MG63 (cell line): ENCODE measurements at regions not wholly inside any gene's neighbourhood (a gene's known extent, or its start where the extent isn't known, plus 50 kb on each side); places are given as distances from the start of the nearest gene placed in this dataset.
A peak's percentile ranks its signal among the peaks of the same experiment; 100 is the strongest.
"Not testable (repeated sequence)": the region's sequence is repeated elsewhere in the genome, so short reads cannot be mapped to it uniquely, and the experiment has no call there.

Experiments
- DNase-seq: peaks from one replicate; pipeline ENCODE4 v3.0.0-alpha.2; 2020
- H3K27me3 ChIP-seq: fragments of 250-450 bp; sonication (Bioruptor Pico); 2 replicates; pipeline ENCODE4 v1.5.1; 2020; ENCODE audit warnings: mild to moderate bottlenecking, moderate library complexity
- H3K36me3 ChIP-seq: fragments of 250-450 bp; sonication (Bioruptor Pico); 2 replicates; pipeline ENCODE4 v1.5.1; 2020; ENCODE audit warnings: mild to moderate bottlenecking, moderate library complexity
- H3K4me3 ChIP-seq: fragments of 250-450 bp; sonication (Bioruptor Pico); 2 replicates; pipeline ENCODE4 v1.5.1; 2020; ENCODE audit warnings: mild to moderate bottlenecking, moderate library complexity
- H3K9me3 ChIP-seq: fragments of 250-450 bp; sonication (Bioruptor Pico); 2 replicates; pipeline ENCODE4 v1.5.1; 2020; ENCODE audit warnings: mild to moderate bottlenecking, moderate library complexity

DNA sequence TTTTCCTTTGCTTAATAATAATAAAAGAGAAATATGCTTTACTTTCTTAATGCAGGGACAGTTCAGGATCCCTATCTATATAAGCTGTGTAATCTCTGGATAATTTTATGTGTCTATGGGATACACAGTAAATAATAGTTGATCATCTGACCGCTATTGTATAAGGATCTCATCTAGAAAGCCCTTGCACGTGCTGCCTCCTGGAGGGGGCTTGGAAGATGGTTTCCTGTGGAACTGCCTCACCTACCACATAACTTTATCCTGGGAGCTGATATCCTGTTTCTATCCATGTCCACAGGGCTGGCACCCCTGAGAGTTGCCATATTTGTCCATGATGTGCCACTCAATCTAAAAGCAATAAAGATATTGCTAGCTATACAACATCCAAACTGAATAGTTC lies 139.3 kb upstream of the FRMPD4 start:
- Histone ChIP-seq H3K27me3 (no peaks in the 10 kb centered on the region), H3K4me3 (no peak overlapping the region), H3K9me3 (no peaks in the 10 kb centered on the region), H3K36me3 (no peaks in the 10 kb centered on the region)
- no peak for DNase-seq

DNA sequence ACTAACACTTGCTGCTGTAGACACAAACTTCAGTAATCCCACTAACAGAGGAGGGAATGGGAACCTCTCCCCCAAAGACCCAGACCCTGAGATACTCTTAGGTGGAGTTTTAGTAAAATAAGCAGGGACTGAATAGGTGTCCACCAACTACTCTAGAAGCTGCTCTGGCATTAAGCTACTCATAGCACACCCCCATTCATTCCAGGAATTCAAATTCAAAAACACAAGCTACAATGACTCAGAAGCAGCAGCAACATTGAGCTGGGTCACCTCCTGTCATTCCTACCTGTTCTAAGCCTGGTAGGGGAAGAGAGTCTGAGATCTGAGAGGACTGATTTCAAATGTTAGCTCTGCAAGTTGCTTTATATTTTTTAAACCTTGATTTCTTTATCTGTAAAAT lies 135.4 kb upstream of the FRMPD4 start:
- H3K9me3 ChIP-seq = no peaks in the 10 kb centered on the region
- H3K4me3 ChIP-seq = no peak overlapping the region
- no peaks in the 10 kb centered on the region for H3K27me3 ChIP-seq
- no peaks in the 10 kb centered on the region for H3K36me3 ChIP-seq
- no peak for DNase-seq

DNA sequence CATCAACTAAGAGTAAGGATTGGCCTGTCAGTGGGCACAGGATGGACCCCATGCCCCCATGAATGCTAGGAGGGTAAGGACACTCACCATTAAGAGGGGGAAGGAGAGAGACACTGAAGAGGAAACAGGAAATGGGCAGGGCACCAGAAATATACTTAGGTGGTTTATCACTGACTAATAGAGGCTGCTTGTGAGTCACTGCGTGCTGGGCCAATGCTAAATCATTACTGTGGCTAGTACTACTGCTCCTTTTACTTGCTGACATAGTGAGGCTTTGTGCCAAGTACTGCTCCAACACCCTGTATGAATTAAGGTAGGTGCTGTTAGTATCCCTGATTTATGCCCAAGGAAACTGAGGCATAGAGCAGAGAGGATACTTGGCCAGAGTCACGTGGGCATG lies 130.4 kb upstream of the FRMPD4 start:
- DNase-seq = peak; percentile 86
- Histone ChIP-seq H3K9me3 (no peaks in the 10 kb centered on the region), H3K4me3 (no peak overlapping the region), H3K36me3 (no peaks in the 10 kb centered on the region), H3K27me3 (no peaks in the 10 kb centered on the region)

DNA sequence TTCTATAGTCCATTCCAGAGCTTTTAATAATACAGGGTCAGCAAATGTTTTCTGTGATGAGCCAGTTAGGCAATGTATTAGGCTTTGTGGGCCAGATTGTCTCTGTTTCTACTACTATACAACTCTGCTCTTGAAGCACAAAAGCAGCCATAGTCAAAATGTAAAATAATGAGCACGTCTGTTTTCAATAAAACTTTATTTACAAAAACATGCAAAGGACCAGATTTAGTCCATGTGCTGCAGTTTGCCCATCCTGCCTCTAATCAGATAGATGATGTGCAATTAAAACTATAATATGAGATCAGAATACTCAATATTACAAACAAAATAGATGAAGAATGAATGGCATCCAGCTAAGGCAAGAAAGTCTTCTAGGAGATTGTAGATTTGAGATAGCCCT lies 127.8 kb upstream of the FRMPD4 start:
- H3K36me3 ChIP-seq = no peaks in the 10 kb centered on the region
- no peaks in the 10 kb centered on the region for H3K27me3 ChIP-seq
- H3K9me3 ChIP-seq = no peaks in the 10 kb centered on the region
- no peak for DNase-seq
- no peak overlapping the region for H3K4me3 ChIP-seq

DNA sequence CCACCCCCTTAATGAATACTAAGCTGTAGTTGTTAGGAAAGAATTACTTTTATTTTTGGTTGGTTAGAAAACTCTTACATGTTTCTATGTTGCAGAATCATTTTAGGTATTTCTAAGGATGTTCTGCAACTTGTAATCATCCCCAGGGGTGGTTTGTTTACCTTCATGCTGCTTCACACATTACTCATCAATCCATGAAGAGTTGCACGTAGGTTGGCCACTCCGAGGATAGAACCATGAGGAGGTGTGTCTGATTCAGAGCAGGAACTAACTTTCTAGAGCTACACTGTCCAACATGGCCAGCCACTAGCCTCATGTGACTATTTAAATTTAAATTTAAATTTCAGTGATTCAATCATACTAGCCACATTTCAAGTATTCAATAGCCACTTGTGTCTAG lies 127.2 kb upstream of the FRMPD4 start:
- no peaks in the 10 kb centered on the region for H3K9me3 ChIP-seq
- H3K36me3 ChIP-seq = no peaks in the 10 kb centered on the region
- no peaks in the 10 kb centered on the region for H3K27me3 ChIP-seq
- DNase-seq = peak; percentile 3
- no peak overlapping the region for H3K4me3 ChIP-seq

DNA sequence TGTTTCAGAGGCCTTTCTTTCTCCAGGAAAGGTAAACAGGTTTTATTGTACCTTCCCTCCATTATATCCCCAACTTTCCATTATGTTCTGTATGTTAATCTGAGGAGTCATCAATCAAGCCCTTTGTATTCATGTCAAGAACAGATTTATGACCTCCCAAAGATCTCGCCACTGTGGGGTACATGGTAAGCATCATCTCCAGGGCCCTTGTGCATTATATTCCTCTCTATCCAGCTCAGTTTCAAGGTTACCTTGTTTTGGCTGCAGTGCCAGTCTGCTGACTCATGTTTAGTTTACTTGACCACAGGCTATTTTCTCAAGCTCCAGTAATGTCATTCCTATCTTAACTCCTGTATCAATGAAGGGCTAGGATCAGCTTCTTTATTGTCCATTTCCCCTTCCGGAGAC lies 125.1 kb upstream of the FRMPD4 start:
- H3K9me3 ChIP-seq = no peaks in the 10 kb centered on the region
- no peak overlapping the region for H3K4me3 ChIP-seq
- H3K36me3 ChIP-seq = no peaks in the 10 kb centered on the region
- H3K27me3 ChIP-seq = no peaks in the 10 kb centered on the region
- DNase-seq = peak; percentile 43

DNA sequence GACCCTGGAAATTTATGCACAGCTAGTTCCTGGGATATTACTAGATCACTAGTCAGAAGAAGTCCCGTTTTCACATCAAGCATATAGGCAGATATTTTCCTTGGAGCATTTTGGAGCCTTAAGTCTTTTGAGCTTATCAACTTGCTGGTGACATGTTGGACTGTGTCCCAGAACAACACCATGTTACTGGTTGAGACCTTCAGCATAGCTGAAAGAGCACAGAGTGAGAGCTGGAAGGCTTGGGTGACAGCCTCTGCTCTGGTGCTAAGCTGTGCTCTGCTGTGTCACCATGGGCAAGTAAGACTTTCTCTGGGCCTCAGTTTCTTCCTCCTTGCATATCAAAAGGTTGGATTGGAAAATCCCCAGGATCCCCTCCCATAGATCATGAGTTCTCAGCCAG lies 116.6 kb upstream of the FRMPD4 start:
- DNase-seq = no peak

DNA sequence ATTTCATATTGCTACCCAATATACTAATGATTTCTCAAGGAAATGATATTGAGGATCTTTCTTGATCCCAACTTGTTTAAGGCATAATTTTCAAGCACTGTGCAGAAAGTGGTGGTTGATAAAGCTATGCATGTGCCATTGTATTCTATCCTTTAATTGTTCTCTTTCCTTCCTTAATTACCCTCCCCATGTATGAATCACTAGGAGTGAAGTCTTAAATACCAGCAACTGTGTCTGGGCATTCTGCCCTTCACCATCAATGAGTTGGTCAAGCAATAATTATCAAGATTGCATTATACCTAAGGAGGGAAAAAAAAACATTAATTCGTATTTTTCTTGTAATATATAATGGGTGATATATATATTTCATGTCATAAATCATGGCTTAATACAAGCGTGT lies 111.8 kb upstream of the FRMPD4 start:
- H3K9me3 ChIP-seq = no peaks in the 10 kb centered on the region
- H3K27me3 ChIP-seq = no peaks in the 10 kb centered on the region
- no peak overlapping the region for H3K4me3 ChIP-seq
- no peaks in the 10 kb centered on the region for H3K36me3 ChIP-seq
- DNase-seq = no peak

More for the DNA sequence above, 116.6 kb upstream of the FRMPD4 start:
- Histone ChIP-seq H3K4me3 (no peak overlapping the region), H3K27me3 (no peaks in the 10 kb centered on the region), H3K36me3 (no peaks in the 10 kb centered on the region), H3K9me3 (no peaks in the 10 kb centered on the region)

DNA sequence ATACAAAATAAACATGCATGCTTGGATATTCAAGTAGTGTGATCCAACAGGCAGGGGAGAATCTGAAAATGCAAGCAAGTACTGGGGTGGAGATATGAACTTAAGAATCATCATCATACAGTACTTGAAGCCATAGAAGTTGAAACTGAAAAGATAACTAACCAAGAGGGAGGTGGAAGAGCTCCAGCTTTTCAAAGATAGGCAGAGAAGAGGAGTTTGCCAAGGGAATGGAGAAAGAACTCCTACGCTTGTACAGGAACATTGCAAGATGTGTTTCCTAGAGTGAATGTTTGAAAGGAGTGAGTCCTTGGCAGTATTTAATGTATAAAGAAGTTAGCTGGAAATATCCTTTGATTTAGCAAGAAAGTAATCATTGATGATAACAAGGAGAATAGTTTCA lies 106.2 kb upstream of the FRMPD4 start:
- no peak for DNase-seq
- Histone ChIP-seq H3K27me3 (no peaks in the 10 kb centered on the region), H3K9me3 (no peaks in the 10 kb centered on the region), H3K36me3 (no peaks in the 10 kb centered on the region), H3K4me3 (no peak overlapping the region)

DNA sequence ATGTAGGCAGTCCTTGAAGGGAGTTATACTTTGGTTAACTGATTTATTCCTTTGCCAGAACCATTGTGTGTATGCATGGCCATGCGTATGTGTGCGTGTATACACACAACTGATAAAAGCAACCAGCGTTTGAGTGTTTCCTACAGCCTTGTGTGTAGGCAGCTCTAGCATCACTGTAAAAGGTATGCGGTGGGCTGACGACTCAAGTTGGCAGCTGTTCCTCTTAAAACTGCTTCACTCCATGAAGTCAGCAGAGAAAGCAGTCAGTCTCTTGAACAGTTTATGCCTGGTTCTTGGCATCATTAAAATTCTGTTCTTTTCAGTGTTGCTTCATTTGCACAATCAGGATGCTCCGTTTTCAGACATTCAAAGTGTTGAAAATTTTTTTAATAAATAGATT lies 103.5 kb upstream of the FRMPD4 start:
- Histone ChIP-seq H3K9me3 (no peaks in the 10 kb centered on the region), H3K27me3 (no peaks in the 10 kb centered on the region), H3K36me3 (no peaks in the 10 kb centered on the region), H3K4me3 (no peak overlapping the region)
- no peak for DNase-seq

DNA sequence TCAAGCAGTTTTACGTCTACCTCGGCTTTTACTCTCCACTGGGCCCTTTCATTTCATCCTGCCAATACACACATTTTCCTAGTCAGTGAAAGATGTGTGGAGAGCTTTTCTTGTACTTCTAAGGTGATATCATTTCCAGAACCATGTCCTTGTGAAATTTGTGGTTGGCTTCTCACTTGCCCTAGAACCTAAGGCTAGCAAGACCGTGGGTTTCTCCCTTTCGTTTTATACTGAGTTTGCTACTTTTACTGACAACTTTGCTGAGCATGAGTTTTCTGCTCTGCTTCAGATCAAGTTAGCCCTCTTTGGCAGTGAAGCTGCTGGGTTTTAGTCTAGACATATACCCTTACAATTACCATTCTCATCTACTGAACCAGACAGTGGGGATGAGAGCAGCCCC lies 95.7 kb upstream of the FRMPD4 start:
- H3K4me3 ChIP-seq = no peak overlapping the region
- no peak for DNase-seq
- no peaks in the 10 kb centered on the region for H3K36me3 ChIP-seq
- H3K27me3 ChIP-seq = no peaks in the 10 kb centered on the region
- no peaks in the 10 kb centered on the region for H3K9me3 ChIP-seq

DNA sequence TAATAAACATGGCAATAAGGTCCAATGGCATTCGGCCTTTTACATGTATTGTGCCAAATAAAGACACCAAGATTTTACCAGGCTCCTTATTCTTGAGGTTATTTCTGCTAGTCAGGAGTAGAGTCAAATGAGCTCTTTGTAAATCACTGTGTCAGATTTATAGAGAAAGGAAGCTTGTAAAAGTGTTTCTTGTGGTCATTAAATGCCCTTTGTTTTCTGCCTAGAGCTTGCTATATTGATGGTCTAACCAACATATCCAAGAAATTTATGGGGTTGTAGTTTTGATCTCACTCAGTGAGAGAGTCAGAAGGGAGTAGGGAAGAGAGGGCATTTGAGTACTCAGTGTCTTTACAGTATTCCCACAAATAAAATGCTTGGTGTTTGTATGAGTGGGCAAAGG lies 86.2 kb upstream of the FRMPD4 start:
- H3K4me3 ChIP-seq = no peak overlapping the region
- no peak for DNase-seq
- H3K9me3 ChIP-seq = no peaks in the 10 kb centered on the region
- no peaks in the 10 kb centered on the region for H3K36me3 ChIP-seq
- no peaks in the 10 kb centered on the region for H3K27me3 ChIP-seq

DNA sequence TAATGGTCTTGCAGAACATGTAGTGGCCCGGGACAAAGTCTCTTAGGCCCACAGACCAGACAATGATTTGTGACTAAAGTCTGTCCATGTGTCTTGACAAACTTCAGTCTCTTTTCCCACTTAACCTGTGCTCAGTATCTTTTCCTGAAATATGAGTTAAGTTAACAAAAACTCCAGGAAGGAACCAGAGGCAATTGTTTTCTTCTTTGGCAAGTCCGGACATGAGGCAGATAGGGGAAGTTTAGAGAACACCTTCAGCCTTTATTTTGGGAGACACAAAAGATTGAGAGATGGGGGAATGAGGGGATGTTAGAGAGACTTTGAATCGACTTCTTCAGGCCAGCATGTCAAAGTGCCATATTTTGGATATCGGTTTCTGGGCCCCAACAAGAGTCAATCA lies 80.2 kb upstream of the FRMPD4 start:
- no peak for DNase-seq
- H3K27me3 ChIP-seq = no peaks in the 10 kb centered on the region
- H3K9me3 ChIP-seq = no peaks in the 10 kb centered on the region
- H3K4me3 ChIP-seq = no peak overlapping the region
- no peaks in the 10 kb centered on the region for H3K36me3 ChIP-seq

DNA sequence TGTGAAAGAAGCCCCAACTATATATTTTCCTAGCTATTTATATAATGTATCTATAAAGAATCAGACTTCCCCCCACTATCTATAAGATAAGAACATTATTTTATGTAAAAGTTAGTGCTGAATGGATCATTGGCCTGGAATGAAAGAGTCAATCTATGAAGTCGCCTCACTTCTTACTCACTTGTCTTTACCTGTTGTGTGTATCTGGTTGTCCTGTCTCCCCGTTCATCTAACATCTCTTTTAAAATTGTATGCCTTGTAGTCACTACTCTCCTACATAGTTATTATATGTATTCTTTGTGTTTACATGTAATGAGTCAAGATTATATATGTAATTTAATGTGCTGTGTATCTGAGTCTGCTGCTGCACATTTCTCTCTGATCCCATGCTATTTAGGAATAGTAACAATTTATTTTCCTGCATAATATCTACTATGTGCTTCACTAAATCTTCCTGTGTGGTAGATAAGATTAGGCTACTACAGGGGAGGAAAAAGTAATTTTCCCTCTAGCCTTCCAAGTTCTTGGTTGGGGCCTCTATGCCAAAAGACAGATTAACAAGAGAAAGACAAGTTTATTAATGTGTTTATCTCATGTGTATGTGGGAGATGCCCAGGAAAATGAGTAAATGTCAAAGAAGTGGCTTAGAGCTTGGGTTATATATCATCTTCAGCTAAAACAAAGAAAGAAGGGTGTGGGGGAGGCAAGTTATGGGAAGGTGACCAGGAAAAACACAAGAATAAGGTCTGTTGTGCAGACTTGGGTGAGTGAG lies 77.6 kb upstream of the FRMPD4 start:
- no peak for DNase-seq
- Histone ChIP-seq H3K9me3 (no peaks in the 10 kb centered on the region), H3K36me3 (no peaks in the 10 kb centered on the region), H3K4me3 (no peak overlapping the region), H3K27me3 (no peaks in the 10 kb centered on the region)

DNA sequence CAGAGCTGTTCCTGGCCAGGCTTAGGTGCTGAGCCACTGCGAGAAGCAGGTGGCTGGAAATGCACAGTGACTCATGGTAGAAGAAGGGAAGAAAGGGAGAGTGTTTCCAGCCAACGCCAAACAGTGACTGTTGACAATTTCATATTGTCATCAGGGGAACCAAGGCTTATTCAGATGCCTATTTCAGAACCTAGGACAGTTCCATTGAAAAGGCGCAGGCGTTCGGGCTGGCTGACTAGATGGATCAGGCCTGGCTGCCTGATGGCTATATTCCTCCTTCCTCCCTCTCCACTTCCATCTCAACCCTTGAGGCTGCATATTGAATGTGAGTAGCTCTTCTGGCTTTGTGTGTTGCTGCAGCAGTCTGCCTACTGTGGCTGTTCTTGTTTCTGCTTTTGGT lies 73.0 kb upstream of the FRMPD4 start:
- peak; percentile 2 for DNase-seq
- Histone ChIP-seq H3K4me3 (no peak overlapping the region), H3K36me3 (no peaks in the 10 kb centered on the region), H3K27me3 (no peaks in the 10 kb centered on the region), H3K9me3 (no peaks in the 10 kb centered on the region)

DNA sequence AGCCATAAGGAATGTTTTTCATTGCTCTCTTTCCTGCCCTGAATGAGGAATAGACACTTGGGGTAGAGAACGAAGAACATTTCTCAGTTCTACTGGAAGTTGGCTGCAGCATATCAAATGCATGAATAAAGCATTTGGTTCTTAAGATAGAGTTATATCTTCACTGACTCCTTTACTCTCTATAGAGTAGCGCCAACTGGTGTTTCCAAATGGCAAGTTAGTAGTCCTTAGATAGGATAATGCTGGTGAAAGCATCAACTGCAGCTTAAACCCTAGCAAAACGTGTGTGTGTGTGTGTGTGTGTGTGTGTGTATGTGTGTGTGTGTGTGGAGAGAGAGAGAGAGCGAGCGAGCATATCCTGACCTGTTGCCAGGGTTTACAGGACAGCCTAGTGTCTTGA lies 62.2 kb upstream of the FRMPD4 start:
- no peaks in the 10 kb centered on the region for H3K36me3 ChIP-seq
- no peak for DNase-seq
- no peaks in the 10 kb centered on the region for H3K9me3 ChIP-seq
- H3K27me3 ChIP-seq = no peaks in the 10 kb centered on the region
- H3K4me3 ChIP-seq = no peak overlapping the region

DNA sequence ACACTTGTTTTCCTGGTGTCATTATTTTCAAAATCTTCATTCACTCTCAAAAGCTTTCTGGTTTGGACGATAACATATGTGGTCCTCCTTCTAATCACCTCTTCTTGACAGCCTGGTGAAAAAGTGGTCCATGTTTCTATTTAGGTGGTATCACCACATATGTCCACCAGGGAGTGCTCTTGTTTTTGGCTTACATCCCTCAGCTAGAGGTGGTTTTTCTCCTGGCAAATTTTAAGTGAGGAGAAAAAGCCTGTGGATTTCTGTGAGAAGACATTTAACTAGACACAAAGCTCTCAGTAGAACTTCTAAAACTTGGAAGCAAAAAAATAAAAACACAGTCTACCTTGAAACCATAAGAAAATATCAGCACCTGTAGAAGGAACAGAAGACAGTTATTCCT lies 58.0 kb upstream of the FRMPD4 start:
- no peaks in the 10 kb centered on the region for H3K36me3 ChIP-seq
- H3K9me3 ChIP-seq = no peaks in the 10 kb centered on the region
- no peak for DNase-seq
- H3K4me3 ChIP-seq = no peak overlapping the region
- no peaks in the 10 kb centered on the region for H3K27me3 ChIP-seq

DNA sequence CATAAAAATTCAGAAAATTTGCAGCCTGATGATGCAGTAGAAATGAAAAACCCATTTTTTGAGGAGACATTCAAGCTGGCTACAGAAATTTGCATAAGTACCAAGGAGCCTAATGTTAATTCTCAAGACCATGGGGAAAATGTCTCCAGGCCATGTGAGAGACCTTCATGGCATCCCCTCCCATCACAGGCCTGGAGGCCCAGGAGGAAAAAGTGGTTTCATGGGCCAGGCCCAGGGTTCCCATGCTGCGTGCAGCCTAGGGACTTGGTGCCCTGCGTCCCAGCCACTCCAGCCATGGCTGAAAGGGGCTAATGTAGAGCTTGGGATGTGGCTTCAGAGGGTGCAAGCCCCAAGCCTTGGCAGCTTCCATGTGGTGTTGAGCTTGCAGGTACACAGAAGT lies 55.3 kb upstream of the FRMPD4 start:
- DNase-seq, H3K9me3 ChIP-seq, H3K36me3 ChIP-seq, H3K27me3 ChIP-seq, H3K4me3 ChIP-seq: not testable (repeated sequence)
